ENCODE measurements at regions not wholly inside any gene's neighbourhood (a gene's known extent, or its start where the extent isn't known, plus 50 kb on each side); places are given as distances from the start of the nearest gene placed in this dataset.

DNA sequence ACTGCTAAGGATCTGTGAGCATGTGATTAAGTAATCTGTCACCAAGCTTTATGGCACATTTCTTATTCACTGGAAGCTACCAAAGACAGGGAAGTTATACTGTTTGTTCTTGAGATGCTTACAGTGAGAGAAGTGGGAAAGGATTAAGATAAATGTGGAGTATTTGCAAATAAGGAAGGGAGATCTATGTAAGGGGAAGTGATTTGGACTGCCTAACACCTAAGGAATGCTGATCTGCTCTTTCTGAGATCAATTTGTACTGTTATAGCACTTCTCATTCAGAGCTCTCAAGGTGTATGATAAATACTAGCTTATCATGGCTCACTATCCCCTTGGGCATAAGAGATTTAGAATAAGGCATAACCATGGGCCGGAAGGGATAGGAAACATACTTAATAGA is 80.0 kb upstream of the NTRK2 start:
- no peak for DNase-seq (ENCODE audit: low read depth)

- no peak for DNase-seq (ENCODE audit: low read depth)
Measured at GRCh38 chr9:84590706-84591105, 78.8 kb upstream of the NTRK2 start.

DNA sequence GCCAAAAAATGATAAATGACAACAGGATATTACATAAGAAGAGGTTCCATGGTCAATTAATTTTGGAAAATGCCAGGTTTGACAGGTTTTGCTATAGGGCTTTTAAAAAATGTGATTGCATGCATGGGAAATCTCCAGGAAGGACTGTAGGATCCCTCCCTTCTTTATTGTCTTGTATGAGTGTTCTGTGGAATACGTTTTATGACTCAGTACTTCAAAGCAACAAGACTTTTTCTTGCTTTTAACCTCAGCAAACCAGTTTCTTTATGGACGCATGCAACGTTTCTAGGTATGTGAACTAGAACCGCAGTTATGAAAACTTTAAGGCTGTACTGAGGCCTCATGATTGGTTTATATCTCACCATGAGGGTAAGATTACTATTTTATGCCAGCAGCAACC is 76.6 kb upstream of the NTRK2 start:
- DNase-seq (ENCODE audit: low read depth) = no peak

DNA sequence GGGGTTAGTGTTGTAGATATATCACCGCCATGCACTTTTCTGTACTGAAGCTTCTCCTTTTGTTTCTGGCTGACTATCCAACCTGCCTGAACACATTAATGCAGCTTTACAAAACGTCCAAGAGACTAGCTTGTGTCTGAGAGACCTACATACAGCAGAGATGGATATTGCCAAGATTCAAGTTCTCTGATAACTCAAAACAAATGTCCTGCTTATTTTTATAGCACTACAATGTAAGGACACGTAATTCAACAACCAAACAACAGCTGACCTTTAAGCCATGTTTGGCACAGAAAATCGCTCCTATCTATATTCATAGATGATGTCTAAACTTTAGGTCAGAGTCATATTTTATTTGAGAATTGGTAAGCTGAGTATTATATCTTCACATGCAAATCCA is 76.2 kb upstream of the NTRK2 start:
- DNase-seq (ENCODE audit: low read depth) = no peak

DNA sequence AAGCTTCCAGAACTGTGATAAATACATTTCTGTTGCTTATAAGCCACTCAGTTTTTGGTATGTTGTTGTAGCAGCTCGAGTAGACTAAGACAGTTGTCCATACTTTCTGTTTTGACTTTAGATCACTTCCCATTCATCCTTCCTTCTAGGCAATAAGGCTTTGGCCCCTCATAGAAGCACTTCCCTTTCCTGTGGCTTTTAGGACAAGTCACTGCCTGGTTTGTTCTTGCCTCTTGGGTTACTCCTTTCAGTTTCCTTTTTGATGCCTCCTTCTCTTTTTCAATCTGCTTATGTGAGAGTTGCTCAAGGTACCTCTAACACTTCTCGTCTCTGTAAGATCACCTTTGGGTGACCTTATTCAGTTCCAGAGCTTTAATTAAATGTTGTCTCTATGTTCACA is 72.4 kb upstream of the NTRK2 start:
- no peak for DNase-seq (ENCODE audit: low read depth)

- no peak for DNase-seq (ENCODE audit: low read depth)
Measured at GRCh38 chr9:84598921-84599636, 70.5 kb upstream of the NTRK2 start.

- DNase-seq (ENCODE audit: low read depth) = no peak
Measured at GRCh38 chr9:84600739-84601138, 68.8 kb upstream of the NTRK2 start.

DNA sequence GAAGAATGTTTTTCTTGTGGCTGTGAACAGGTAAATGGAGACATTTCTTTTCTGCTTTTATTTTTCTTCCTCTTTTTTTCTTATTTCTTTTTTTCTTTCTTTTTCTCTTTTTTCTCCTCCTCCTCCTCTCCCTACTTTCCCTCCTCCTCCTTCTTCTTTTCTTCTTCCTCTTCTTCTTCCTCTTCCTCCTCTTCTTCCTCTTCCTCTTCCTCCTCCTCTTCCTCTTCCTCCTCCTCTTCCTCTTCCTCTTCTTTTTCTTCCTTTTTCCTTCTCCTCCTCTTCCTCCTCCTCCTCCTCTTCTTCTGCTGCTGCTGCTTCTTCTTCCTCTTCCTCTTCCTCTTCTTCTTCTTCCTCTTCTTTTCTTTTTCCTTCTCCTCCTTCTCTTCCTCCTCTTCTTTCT is 65.3 kb upstream of the NTRK2 start:
- DNase-seq (ENCODE audit: low read depth) = no peak

- DNase-seq (ENCODE audit: low read depth) = no peak
Measured at GRCh38 chr9:84609779-84610178, 59.8 kb upstream of the NTRK2 start.

GRCh38 chr9:84613431-84613830 is 56.1 kb upstream of the NTRK2 start:
- no peak for DNase-seq (ENCODE audit: low read depth)

- no peak for DNase-seq (ENCODE audit: low read depth)
Measured at GRCh38 chr9:84615544-84615943, 54.0 kb upstream of the NTRK2 start.

GRCh38 chr9:84617411-84618029 is 52.0 kb upstream of the NTRK2 start:
- DNase-seq (ENCODE audit: low read depth) = no peak
